ENCODE measurements at regions not wholly inside any gene's neighbourhood (a gene's known extent, or its start where the extent isn't known, plus 50 kb on each side); places are given as distances from the start of the nearest gene placed in this dataset.
"Not testable (repeated sequence)": the region's sequence is repeated elsewhere in the genome, so short reads cannot be mapped to it uniquely, and the experiment has no call there.

GRCh38 chr11:122421702-122422101 is 233.8 kb upstream of the UBASH3B start:
- WGBS, result 79% methylated on average over 3 of the region's 3 CpGs
- no peak for DNase-seq (ENCODE audit: extremely low spot score)
- no peak overlapping the region for H3K27ac ChIP-seq (ENCODE audit: low read depth)
- no peaks in the 10 kb centered on the region for H3K36me3 ChIP-seq (ENCODE audit: insufficient read depth)
- no peaks in the 10 kb centered on the region for H3K4me1 ChIP-seq (ENCODE audit: insufficient read depth)
- no peak overlapping the region for H3K4me3 ChIP-seq (ENCODE audit: low read depth, low read length)

- Histone ChIP-seq H3K4me1 (ENCODE audit: insufficient read depth) (no peaks in the 10 kb centered on the region), H3K36me3 (ENCODE audit: insufficient read depth) (no peaks in the 10 kb centered on the region), H3K27ac (ENCODE audit: low read depth) (no peak overlapping the region), H3K4me3 (ENCODE audit: low read depth, low read length) (no peak overlapping the region)
- WGBS, result 93% methylated on average over 3 of the region's 3 CpGs
- DNase-seq (ENCODE audit: extremely low spot score), result no peak
Observed at GRCh38 chr11:122418032-122418431, 237.5 kb upstream of the UBASH3B start.

GRCh38 chr11:122414406-122415018 is 241.0 kb upstream of the UBASH3B start:
- H3K4me1 ChIP-seq (ENCODE audit: insufficient read depth), result no peaks in the 10 kb centered on the region
- no peaks in the 10 kb centered on the region for H3K36me3 ChIP-seq (ENCODE audit: insufficient read depth)
- no peak overlapping the region for H3K27ac ChIP-seq (ENCODE audit: low read depth)
- 98% methylated on average over 2 of the region's 2 CpGs for WGBS
- no peak for DNase-seq (ENCODE audit: extremely low spot score)
- H3K4me3 ChIP-seq (ENCODE audit: low read depth, low read length), result no peak overlapping the region

DNA sequence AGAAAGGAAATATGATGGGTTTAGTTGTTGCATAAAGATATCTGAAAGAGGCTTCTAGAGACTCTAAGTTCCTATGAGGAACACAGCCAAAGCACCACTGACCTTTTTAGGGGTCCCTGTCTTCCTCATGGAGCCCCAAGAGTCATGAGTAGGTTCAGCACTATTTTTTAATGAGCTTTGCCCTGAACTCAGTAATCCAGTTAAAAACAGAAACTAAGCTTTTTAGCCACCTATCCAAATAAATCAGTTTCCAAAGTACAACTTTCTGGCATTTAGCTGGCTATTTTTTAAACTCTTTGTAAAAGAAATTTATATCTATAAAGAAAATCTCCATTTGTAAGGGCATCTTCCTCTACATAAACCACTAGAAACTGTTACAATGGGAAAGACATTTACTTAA is 241.8 kb upstream of the UBASH3B start:
- no peak overlapping the region for H3K4me3 ChIP-seq (ENCODE audit: low read depth, low read length)
- no peak for DNase-seq (ENCODE audit: extremely low spot score)
- no peak overlapping the region for H3K27ac ChIP-seq (ENCODE audit: low read depth)
- H3K36me3 ChIP-seq (ENCODE audit: insufficient read depth), result no peaks in the 10 kb centered on the region
- no peaks in the 10 kb centered on the region for H3K4me1 ChIP-seq (ENCODE audit: insufficient read depth)

- no peak overlapping the region for H3K4me3 ChIP-seq (ENCODE audit: low read depth, low read length)
- no peak for DNase-seq (ENCODE audit: extremely low spot score)
- WGBS, result 33% methylated on average over 1 of the region's 1 CpG
- no peaks in the 10 kb centered on the region for H3K4me1 ChIP-seq (ENCODE audit: insufficient read depth)
- H3K36me3 ChIP-seq (ENCODE audit: insufficient read depth), result no peaks in the 10 kb centered on the region
- no peak overlapping the region for H3K27ac ChIP-seq (ENCODE audit: low read depth)
Observed at GRCh38 chr11:122412581-122412980, 242.9 kb upstream of the UBASH3B start.

- no peak overlapping the region for H3K4me3 ChIP-seq (ENCODE audit: low read depth, low read length)
- DNase-seq (ENCODE audit: extremely low spot score), result no peak
- H3K36me3 ChIP-seq (ENCODE audit: insufficient read depth), result no peaks in the 10 kb centered on the region
- H3K4me1 ChIP-seq (ENCODE audit: insufficient read depth), result no peaks in the 10 kb centered on the region
- 75% methylated on average over 4 of the region's 4 CpGs for WGBS
- no peak overlapping the region for H3K27ac ChIP-seq (ENCODE audit: low read depth)
Observed at GRCh38 chr11:122406466-122406865, 249.1 kb upstream of the UBASH3B start.

DNA sequence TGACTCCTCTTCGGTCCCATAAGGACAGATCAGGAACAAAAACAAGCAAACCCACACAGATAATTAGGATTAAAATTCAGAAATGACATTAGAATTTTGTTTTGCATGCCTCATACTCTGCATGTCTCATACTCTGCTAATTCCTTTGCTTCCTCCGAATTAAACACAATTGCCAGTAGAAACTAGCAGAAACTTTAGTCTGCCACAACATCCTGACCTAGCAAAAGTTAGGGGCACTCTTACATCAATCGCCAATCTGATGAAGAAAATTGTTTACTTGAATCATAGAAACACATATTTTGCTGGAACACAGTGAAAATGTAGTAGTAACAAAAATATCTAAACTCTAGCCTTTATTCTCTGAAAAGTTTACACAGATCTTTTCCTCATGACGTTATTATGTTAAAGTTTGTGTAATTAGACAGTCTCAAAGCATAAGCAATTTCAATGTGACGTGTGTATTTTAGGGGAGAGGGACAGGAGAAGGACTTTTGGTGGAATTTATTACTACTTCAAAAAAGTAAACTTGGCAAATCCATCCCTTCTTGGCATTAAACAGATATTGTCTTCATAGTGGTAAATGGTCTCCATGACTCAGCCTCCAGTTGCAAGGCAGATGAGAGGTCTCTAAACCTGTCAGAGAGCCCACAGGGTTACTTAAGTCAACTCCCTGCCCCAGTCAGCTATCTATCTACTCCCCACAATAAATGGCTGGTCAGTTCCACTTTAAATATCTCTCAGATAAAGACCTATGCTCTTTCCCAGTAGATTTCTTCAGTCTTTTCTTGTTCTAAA is 249.8 kb upstream of the UBASH3B start:
- WGBS, result 39% methylated on average over 5 of the region's 5 CpGs
- Histone ChIP-seq H3K4me1 (ENCODE audit: insufficient read depth) (no peaks in the 10 kb centered on the region), H3K36me3 (ENCODE audit: insufficient read depth) (no peaks in the 10 kb centered on the region), H3K27ac (ENCODE audit: low read depth) (peak overlapping the region; percentile 5), H3K4me3 (ENCODE audit: low read depth, low read length) (no peak overlapping the region)
- no peak for DNase-seq (ENCODE audit: extremely low spot score)

- H3K4me1 ChIP-seq (ENCODE audit: insufficient read depth), result no peaks in the 10 kb centered on the region
- no peak overlapping the region for H3K27ac ChIP-seq (ENCODE audit: low read depth)
- H3K36me3 ChIP-seq (ENCODE audit: insufficient read depth), result no peaks in the 10 kb centered on the region
- no peak overlapping the region for H3K4me3 ChIP-seq (ENCODE audit: low read depth, low read length)
- no peak for DNase-seq (ENCODE audit: extremely low spot score)
Observed at GRCh38 chr11:122404571-122404970, 251.0 kb upstream of the UBASH3B start.

DNA sequence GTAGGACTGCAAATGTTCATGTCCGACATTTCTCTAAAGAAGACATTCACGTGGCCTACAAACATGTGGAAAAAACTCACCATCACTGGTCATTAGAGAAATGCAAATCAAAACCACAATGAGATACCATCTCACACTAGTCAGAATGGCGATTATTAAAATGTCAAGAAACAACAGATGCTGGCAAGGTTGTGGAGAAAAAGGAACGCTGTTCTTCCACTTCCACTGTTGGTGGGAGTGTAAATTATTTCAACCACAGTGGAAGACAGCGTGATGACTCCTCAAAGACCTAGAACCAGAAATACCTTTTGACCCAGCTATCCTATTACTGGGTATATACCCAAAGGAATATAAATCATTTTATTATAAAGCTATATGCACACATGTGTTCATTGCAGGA is 253.9 kb upstream of the UBASH3B start:
- not testable (repeated sequence) for H3K4me3 ChIP-seq (ENCODE audit: low read depth, low read length); H3K36me3 ChIP-seq (ENCODE audit: insufficient read depth); H3K27ac ChIP-seq (ENCODE audit: low read depth); DNase-seq (ENCODE audit: extremely low spot score); H3K4me1 ChIP-seq (ENCODE audit: insufficient read depth)
- 82% methylated on average over 5 of the region's 5 CpGs for WGBS

- WGBS, result 85% methylated on average over 2 of the region's 2 CpGs
- H3K4me3 ChIP-seq (ENCODE audit: low read depth, low read length), result no peak overlapping the region
Observed at GRCh38 chr11:122399375-122399774, 256.1 kb upstream of the UBASH3B start.

GRCh38 chr11:122398851-122399250 is 256.7 kb upstream of the UBASH3B start:
- WGBS, result 96% methylated on average over 2 of the region's 2 CpGs
- Histone ChIP-seq H3K4me1 (ENCODE audit: insufficient read depth) (no peaks in the 10 kb centered on the region), H3K27ac (ENCODE audit: low read depth) (no peak overlapping the region), H3K36me3 (ENCODE audit: insufficient read depth) (no peaks in the 10 kb centered on the region), H3K4me3 (ENCODE audit: low read depth, low read length) (no peak overlapping the region)
- DNase-seq (ENCODE audit: extremely low spot score), result no peak

More at GRCh38 chr11:122399375-122399774, 256.1 kb upstream of the UBASH3B start:
- H3K27ac ChIP-seq (ENCODE audit: low read depth), result no peak overlapping the region
- H3K36me3 ChIP-seq (ENCODE audit: insufficient read depth), result no peaks in the 10 kb centered on the region
- DNase-seq (ENCODE audit: extremely low spot score), result no peak
- no peaks in the 10 kb centered on the region for H3K4me1 ChIP-seq (ENCODE audit: insufficient read depth)

GRCh38 chr11:122398167-122398566 is 257.4 kb upstream of the UBASH3B start:
- Histone ChIP-seq H3K36me3 (ENCODE audit: insufficient read depth) (no peaks in the 10 kb centered on the region), H3K4me3 (ENCODE audit: low read depth, low read length) (no peak overlapping the region), H3K4me1 (ENCODE audit: insufficient read depth) (no peaks in the 10 kb centered on the region), H3K27ac (ENCODE audit: low read depth) (no peak overlapping the region)
- 94% methylated on average over 1 of the region's 1 CpG for WGBS
- no peak for DNase-seq (ENCODE audit: extremely low spot score)

DNA sequence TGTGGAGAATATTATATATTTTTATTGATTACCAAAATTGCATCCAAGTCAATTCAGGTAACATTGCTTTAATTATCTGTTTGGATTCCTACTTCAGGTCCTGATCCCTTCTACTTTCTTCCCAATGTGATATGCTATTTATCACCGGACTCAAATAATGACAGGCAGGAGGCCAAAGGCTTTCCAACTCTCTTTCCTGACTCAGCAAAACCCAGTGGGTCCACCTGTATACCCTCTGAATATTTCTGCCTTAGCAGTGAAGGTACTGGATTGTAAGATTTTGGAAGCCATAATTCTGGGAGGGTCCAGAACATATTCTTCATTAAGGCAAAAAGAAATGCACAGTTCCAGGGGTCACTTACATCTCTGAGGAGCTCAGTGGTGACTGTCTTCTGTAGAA is 260.2 kb upstream of the UBASH3B start:
- H3K36me3 ChIP-seq (ENCODE audit: insufficient read depth), result no peaks in the 10 kb centered on the region
- 98% methylated on average over 1 of the region's 1 CpG for WGBS
- DNase-seq (ENCODE audit: extremely low spot score), result no peak
- no peak overlapping the region for H3K4me3 ChIP-seq (ENCODE audit: low read depth, low read length)
- no peaks in the 10 kb centered on the region for H3K4me1 ChIP-seq (ENCODE audit: insufficient read depth)
- no peak overlapping the region for H3K27ac ChIP-seq (ENCODE audit: low read depth)

DNA sequence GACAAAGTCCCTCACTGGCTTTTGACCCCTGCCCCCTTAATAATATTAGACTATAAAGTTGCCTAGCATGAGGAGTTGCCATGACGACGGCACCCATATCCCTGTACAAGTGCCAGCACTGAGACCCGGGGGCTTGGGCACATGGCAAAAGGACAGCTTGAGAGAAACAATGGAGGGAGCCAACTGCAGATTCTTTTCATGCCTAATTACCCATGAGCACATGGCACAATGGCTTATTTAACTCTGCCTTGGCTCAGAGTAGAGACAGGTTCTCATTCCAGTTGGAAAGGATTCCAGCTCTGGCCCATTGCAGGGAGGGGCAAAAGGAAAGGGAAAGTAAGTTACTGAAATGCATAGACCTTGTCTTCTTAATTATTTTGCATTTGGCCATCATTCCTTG is 261.2 kb upstream of the UBASH3B start:
- Histone ChIP-seq H3K27ac (ENCODE audit: low read depth) (no peak overlapping the region), H3K36me3 (ENCODE audit: insufficient read depth) (no peaks in the 10 kb centered on the region), H3K4me1 (ENCODE audit: insufficient read depth) (no peaks in the 10 kb centered on the region), H3K4me3 (ENCODE audit: low read depth, low read length) (no peak overlapping the region)
- WGBS, result 82% methylated on average over 3 of the region's 3 CpGs
- no peak for DNase-seq (ENCODE audit: extremely low spot score)

All from urinary bladder (tissue), 3 donors.